ENCODE measurements at regions not wholly inside any gene's neighbourhood (a gene's known extent, or its start where the extent isn't known, plus 50 kb on each side); places are given as distances from the start of the nearest gene placed in this dataset.

- no peak for TF ChIP-seq CTCF (IDR thresholded peaks at IDR 0.05; ENCODE audit: insufficient read depth, low read depth, low read length, missing control alignments)
- H3K4me3 ChIP-seq (ENCODE audit: low read length): no peak overlapping the region
- no peak for DNase-seq (ENCODE audit: low read depth)
Observed at GRCh38 chrX:127572471-127572870, 479.7 kb downstream of the ACTRT1 start.

GRCh38 chrX:127571834-127572233 lies 480.4 kb downstream of the ACTRT1 start:
- no peak overlapping the region for H3K4me3 ChIP-seq (ENCODE audit: low read length)
- DNase-seq (ENCODE audit: low read depth): no peak
- TF ChIP-seq CTCF (IDR thresholded peaks at IDR 0.05; ENCODE audit: insufficient read depth, low read depth, low read length, missing control alignments): no peak

GRCh38 chrX:127570276-127570675 lies 481.9 kb downstream of the ACTRT1 start:
- TF ChIP-seq CTCF (IDR thresholded peaks at IDR 0.05; ENCODE audit: insufficient read depth, low read depth, low read length, missing control alignments): no peak
- no peak overlapping the region for H3K4me3 ChIP-seq (ENCODE audit: low read length)
- no peak for DNase-seq (ENCODE audit: low read depth)

- no peak for TF ChIP-seq CTCF (IDR thresholded peaks at IDR 0.05; ENCODE audit: insufficient read depth, low read depth, low read length, missing control alignments)
- no peak for DNase-seq (ENCODE audit: low read depth)
Observed at GRCh38 chrX:127568691-127569090, 483.5 kb downstream of the ACTRT1 start.

GRCh38 chrX:127558811-127559210 lies 493.4 kb downstream of the ACTRT1 start:
- TF ChIP-seq CTCF (IDR thresholded peaks at IDR 0.05; ENCODE audit: insufficient read depth, low read depth, low read length, missing control alignments): no peak
- no peak overlapping the region for H3K4me3 ChIP-seq (ENCODE audit: low read length)
- DNase-seq (ENCODE audit: low read depth): no peak

More at GRCh38 chrX:127568691-127569090, 483.5 kb downstream of the ACTRT1 start:
- H3K4me3 ChIP-seq (ENCODE audit: low read length): no peak overlapping the region

- no peak for TF ChIP-seq CTCF (IDR thresholded peaks at IDR 0.05; ENCODE audit: insufficient read depth, low read depth, low read length, missing control alignments)
- H3K4me3 ChIP-seq (ENCODE audit: low read length): no peak overlapping the region
- DNase-seq (ENCODE audit: low read depth): no peak
Observed at GRCh38 chrX:127552571-127552970, 499.6 kb downstream of the ACTRT1 start.

GRCh38 chrX:127519323-127519722 lies 532.9 kb downstream of the ACTRT1 start:
- TF ChIP-seq CTCF (IDR thresholded peaks at IDR 0.05; ENCODE audit: insufficient read depth, low read depth, low read length, missing control alignments): no peak

More at GRCh38 chrX:127519323-127519722, 532.9 kb downstream of the ACTRT1 start:
- no peak overlapping the region for H3K4me3 ChIP-seq (ENCODE audit: low read length)
- no peak for DNase-seq (ENCODE audit: low read depth)
